ENCODE measurements at regions not wholly inside any gene's neighbourhood (a gene's known extent, or its start where the extent isn't known, plus 50 kb on each side); places are given as distances from the start of the nearest gene placed in this dataset.

DNA sequence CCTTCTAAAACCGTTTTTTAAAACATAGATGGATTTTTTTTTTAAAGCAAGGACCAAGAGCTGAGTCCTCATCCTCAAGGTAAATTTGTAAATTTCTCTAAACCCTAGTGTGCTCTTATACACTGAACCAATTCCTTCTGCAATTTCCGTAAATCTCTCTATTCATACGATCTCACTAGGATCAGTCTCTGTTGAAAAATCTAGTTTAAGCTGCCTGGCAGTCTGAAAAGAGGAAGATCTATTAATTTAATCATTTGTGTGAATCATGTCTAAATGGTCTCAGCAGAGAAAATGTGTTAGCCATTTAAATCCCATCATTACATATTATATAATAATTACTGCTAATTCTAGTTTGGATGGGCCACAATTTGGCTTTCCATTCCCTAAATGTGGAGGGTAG is 184.2 kb upstream of the TSHZ2 start:
- DNase-seq, result no peak
- Histone ChIP-seq H3K4me3 (no peak overlapping the region), H3K9me3 (no peaks in the 10 kb centered on the region), H3K36me3 (no peaks in the 10 kb centered on the region), H3K4me1 (no peaks in the 10 kb centered on the region), H3K27ac (no peak overlapping the region), H3K27me3 (replicated peaks in 1 of 7) (no peaks in the 10 kb centered on the region)
- whole genome bisulfite sequencing, 5 donors, result 74 to 84% (median 76%) methylated on average over 3 of the region's 3 CpGs
- no peak for TF ChIP-seq POLR2A (IDR thresholded peaks at IDR 0.05)
- TF ChIP-seq POLR2AphosphoS5 (IDR thresholded peaks at IDR 0.05), result no peak
- TF ChIP-seq, protein P1, sequence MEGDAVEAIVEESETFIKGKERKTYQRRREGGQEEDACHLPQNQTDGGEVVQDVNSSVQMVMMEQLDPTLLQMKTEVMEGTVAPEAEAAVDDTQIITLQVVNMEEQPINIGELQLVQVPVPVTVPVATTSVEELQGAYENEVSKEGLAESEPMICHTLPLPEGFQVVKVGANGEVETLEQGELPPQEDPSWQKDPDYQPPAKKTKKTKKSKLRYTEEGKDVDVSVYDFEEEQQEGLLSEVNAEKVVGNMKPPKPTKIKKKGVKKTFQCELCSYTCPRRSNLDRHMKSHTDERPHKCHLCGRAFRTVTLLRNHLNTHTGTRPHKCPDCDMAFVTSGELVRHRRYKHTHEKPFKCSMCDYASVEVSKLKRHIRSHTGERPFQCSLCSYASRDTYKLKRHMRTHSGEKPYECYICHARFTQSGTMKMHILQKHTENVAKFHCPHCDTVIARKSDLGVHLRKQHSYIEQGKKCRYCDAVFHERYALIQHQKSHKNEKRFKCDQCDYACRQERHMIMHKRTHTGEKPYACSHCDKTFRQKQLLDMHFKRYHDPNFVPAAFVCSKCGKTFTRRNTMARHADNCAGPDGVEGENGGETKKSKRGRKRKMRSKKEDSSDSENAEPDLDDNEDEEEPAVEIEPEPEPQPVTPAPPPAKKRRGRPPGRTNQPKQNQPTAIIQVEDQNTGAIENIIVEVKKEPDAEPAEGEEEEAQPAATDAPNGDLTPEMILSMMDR (IDR thresholded peaks at IDR 0.05 in 8 of 11, conservative IDR thresholded peaks at IDR 0.05 in 3 of 11), result no peak
- intact Hi-C loops (cut with DNase I; ENCODE audit: low total_unique reads), result no loop called here

DNA sequence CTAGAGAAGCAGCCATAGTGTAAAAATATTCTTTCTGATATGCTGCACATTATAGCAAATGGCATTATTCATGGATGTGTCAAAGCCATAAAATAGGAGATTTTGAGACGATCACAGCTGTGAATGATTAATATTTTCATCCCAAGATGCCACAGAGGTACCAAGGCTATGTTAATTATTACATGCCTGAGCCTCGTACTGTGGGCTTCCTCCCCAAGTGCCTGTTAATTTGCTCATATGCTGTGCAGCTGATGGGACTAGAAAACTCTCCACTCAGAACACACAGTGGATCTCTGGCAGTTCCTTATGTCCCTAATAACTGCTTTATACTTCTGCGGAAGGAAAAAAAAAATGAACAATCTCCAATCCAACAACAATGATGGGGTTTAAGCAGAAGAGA is 184.9 kb upstream of the TSHZ2 start:
- intact Hi-C loops (cut with DNase I; ENCODE audit: low total_unique reads), result no loop called here
- WGBS, 5 donors, result 66 to 76% (median 70%) methylated on average over 3 of the region's 3 CpGs
- DNase-seq, result no peak
- Histone ChIP-seq H3K27ac (no peak overlapping the region), H3K9me3 (no peaks in the 10 kb centered on the region), H3K36me3 (no peaks in the 10 kb centered on the region), H3K4me3 (no peak overlapping the region), H3K4me1 (no peaks in the 10 kb centered on the region), H3K27me3 (replicated peaks in 1 of 7) (no peaks in the 10 kb centered on the region)
- TF ChIP-seq POLR2AphosphoS5 (IDR thresholded peaks at IDR 0.05), result no peak
- TF ChIP-seq, protein P1 (IDR thresholded peaks at IDR 0.05 in 8 of 11, conservative IDR thresholded peaks at IDR 0.05 in 3 of 11), result no peak
- no peak for TF ChIP-seq POLR2A (IDR thresholded peaks at IDR 0.05)

DNA sequence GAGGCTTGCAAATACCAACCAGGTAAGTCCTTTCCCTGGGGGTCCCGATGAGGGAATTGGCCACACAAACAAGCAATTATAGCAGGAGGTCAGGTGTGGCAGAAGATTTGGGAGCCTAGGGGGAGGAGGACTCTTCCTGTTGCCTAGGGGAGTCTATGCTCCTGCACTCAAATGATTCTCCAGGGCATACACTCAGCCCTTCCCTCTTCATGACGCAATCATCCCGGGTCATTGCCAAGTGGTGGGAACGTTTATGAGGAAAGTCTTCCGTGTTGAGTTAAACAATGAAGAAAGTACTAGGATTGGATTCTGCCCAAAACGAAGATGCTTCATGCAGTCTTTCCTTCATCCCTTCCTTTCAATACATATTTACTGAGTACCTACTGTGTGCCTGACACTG is 186.5 kb upstream of the TSHZ2 start:
- H3K9me3 ChIP-seq, result no peaks in the 10 kb centered on the region
- WGBS, 5 donors, result 71 to 89% (median 81%) methylated on average over 6 of the region's 6 CpGs
- H3K4me1 ChIP-seq, result no peaks in the 10 kb centered on the region
- no peak for DNase-seq
- H3K4me3 ChIP-seq, result no peak overlapping the region
- intact Hi-C loops (cut with DNase I; ENCODE audit: low total_unique reads), result no loop called here
- H3K27me3 ChIP-seq (replicated peaks in 1 of 7), result no peaks in the 10 kb centered on the region
- TF ChIP-seq POLR2AphosphoS5 (IDR thresholded peaks at IDR 0.05) (no peak), POLR2A (IDR thresholded peaks at IDR 0.05) (no peak)
- TF ChIP-seq, protein P1 (IDR thresholded peaks at IDR 0.05 in 8 of 11, conservative IDR thresholded peaks at IDR 0.05 in 3 of 11), result no peak
- H3K36me3 ChIP-seq, result no peaks in the 10 kb centered on the region
- H3K27ac ChIP-seq, result no peak overlapping the region

DNA sequence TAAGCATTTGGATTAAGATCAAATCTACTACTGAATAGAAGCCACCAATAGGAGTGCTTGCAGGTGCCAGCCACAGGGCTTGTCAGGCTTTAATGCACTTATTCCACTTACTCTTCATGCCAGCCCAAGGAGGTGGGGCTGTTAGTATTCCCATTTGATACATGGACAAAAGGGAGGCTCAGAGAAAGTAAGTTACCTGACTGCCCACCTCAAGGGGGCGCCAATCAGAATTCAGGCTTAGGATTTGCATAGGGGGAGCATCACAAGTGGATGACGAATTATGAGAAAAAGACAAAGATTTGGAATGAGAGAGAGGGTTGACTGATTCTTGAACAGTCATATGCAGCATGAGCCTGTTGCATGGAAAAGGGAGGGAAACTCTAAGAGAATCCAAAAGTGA is 188.4 kb upstream of the TSHZ2 start:
- H3K27me3 ChIP-seq (replicated peaks in 1 of 7), result no peaks in the 10 kb centered on the region
- TF ChIP-seq POLR2AphosphoS5 (IDR thresholded peaks at IDR 0.05) (no peak), POLR2A (IDR thresholded peaks at IDR 0.05) (no peak)
- TF ChIP-seq, protein P1 (IDR thresholded peaks at IDR 0.05 in 8 of 11, conservative IDR thresholded peaks at IDR 0.05 in 3 of 11), result peak in 2 of 11 experiments; percentile 6 to 10
- H3K36me3 ChIP-seq, result no peaks in the 10 kb centered on the region
- H3K9me3 ChIP-seq, result no peaks in the 10 kb centered on the region
- no peaks in the 10 kb centered on the region for H3K4me1 ChIP-seq
- intact Hi-C loops (cut with DNase I; ENCODE audit: low total_unique reads), result no loop called here
- no peak overlapping the region for H3K27ac ChIP-seq
- no peak for DNase-seq
- 64 to 78% (median 71%) methylated on average over 2 of the region's 2 CpGs for WGBS, 5 donors
- H3K4me3 ChIP-seq, result no peak overlapping the region

All from spleen (tissue), 11 donors.